Loucy (cell line): ENCODE measurements at regions not wholly inside any gene's neighbourhood (a gene's known extent, or its start where the extent isn't known, plus 50 kb on each side); places are given as distances from the start of the nearest gene placed in this dataset.
"Not testable (repeated sequence)": the region's sequence is repeated elsewhere in the genome, so short reads cannot be mapped to it uniquely, and the experiment has no call there.

Experiments used
- H2AFZ ChIP-seq: fragments of 200-600 bp; sonication (generic); 2 replicates; pipeline ENCODE4 v1.6.0; 2016; ENCODE audit warnings: antibody characterized with exemption, mild to moderate bottlenecking, low read length, moderate library complexity
- H3F3A ChIP-seq: fragments of 200-600 bp; 2 replicates; pipeline ENCODE4 v1.6.0; 2016; ENCODE audit warnings: antibody characterized with exemption, low read depth, mild to moderate bottlenecking
- H3K27me3 ChIP-seq: fragments of 200-600 bp; sonication (generic); 2 replicates; pipeline ENCODE4 v1.6.1; 2014; ENCODE audit warnings: low read length, mild to moderate bottlenecking; ENCODE audit not compliant: insufficient read depth, poor library complexity, severe bottlenecking
- H3K36me3 ChIP-seq: fragments of 200-600 bp; sonication (generic); 2 replicates; pipeline ENCODE4 v1.6.1; 2016; ENCODE audit warnings: low read length; ENCODE audit not compliant: insufficient read depth
- H3K4me1 ChIP-seq: fragments of 200-600 bp; sonication (generic); 2 replicates; pipeline ENCODE4 v1.5.1; 2014; ENCODE audit warnings: low read length, mild to moderate bottlenecking; ENCODE audit not compliant: insufficient read depth, poor library complexity, severe bottlenecking
- H3K4me2 ChIP-seq: fragments of 200-600 bp; sonication (generic); 2 replicates; pipeline ENCODE4 v1.6.0; 2014; ENCODE audit warnings: antibody characterized with exemption, low read length, low read depth, mild to moderate bottlenecking; ENCODE audit not compliant: poor library complexity, severe bottlenecking
- H3K4me3 ChIP-seq: fragments of 200-600 bp; sonication (generic); 2 replicates; pipeline ENCODE4 v1.5.1; 2014; ENCODE audit warnings: low read length, mild to moderate bottlenecking, mixed read lengths; ENCODE audit not compliant: poor library complexity, severe bottlenecking
- H3K79me2 ChIP-seq: fragments of 200-600 bp; sonication (generic); 2 replicates; pipeline ENCODE4 v1.6.1; 2014; ENCODE audit warnings: low read length; ENCODE audit not compliant: insufficient read depth
- H3K9ac ChIP-seq: fragments of 200-600 bp; sonication (generic); 2 replicates; pipeline ENCODE4 v1.6.0; 2014; ENCODE audit warnings: mild to moderate bottlenecking, low read depth, low read length, moderate library complexity; ENCODE audit not compliant: poor library complexity, severe bottlenecking
- H3K9me2 ChIP-seq: fragments of 200-600 bp; sonication (generic); replicated peaks from 2 replicates; pipeline ENCODE4 v1.6.1; 2016; ENCODE audit warnings: low read depth, low read length, mixed read lengths
- H3K9me3 ChIP-seq: fragments of 200-600 bp; sonication (generic); 2 replicates; pipeline ENCODE4 v1.6.1; 2014; ENCODE audit warnings: mild to moderate bottlenecking, antibody characterized with exemption, low read length, low read depth; ENCODE audit not compliant: insufficient read depth
- H4K20me1 ChIP-seq: fragments of 200-600 bp; sonication (generic); 2 replicates; pipeline ENCODE4 v1.6.0; 2014; ENCODE audit warnings: antibody characterized with exemption, low read length, mild to moderate bottlenecking; ENCODE audit not compliant: insufficient read depth, poor library complexity, severe bottlenecking
- CTCF ChIP-seq: fragments of 200-600 bp; sonication (generic); conservative IDR thresholded peaks from 2 replicates; pipeline ENCODE4 v1.5.1; 2014; ENCODE audit warnings: mild to moderate bottlenecking, antibody characterized with exemption, low read length
- EZH2phosphoT487 ChIP-seq: fragments of 200-600 bp; IDR thresholded peaks from 2 replicates; pipeline ENCODE4 v1.6.1; 2018; ENCODE audit warnings: antibody characterized with exemption, mild to moderate bottlenecking, moderate library complexity, borderline replicate concordance

GRCh38 chr17:62226610-62227240 is 153.6 kb upstream of the EFCAB3 start:
- not testable (repeated sequence) for H4K20me1 ChIP-seq, H3K4me1 ChIP-seq, H3F3A ChIP-seq, H3K9ac ChIP-seq, H3K79me2 ChIP-seq, H2AFZ ChIP-seq, H3K4me3 ChIP-seq, H3K27me3 ChIP-seq, H3K36me3 ChIP-seq, H3K9me2 ChIP-seq, H3K4me2 ChIP-seq, H3K9me3 ChIP-seq
- TF ChIP-seq CTCF, result peak; percentile 39

- H3K36me3 ChIP-seq, H3K4me2 ChIP-seq, H3K4me3 ChIP-seq, H3K79me2 ChIP-seq, H2AFZ ChIP-seq, H4K20me1 ChIP-seq, H3K9ac ChIP-seq, H3K9me3 ChIP-seq, H3K9me2 ChIP-seq, H3K4me1 ChIP-seq, H3K27me3 ChIP-seq, H3F3A ChIP-seq: not testable (repeated sequence)
Observed at GRCh38 chr17:62223585-62223984, 156.8 kb upstream of the EFCAB3 start.

GRCh38 chr17:62219221-62219899 is 154.3 kb upstream of the MED13 start:
- Histone ChIP-seq H4K20me1 (no peaks in the 10 kb centered on the region), H3K4me3 (no peak overlapping the region), H3K4me1 (no peaks in the 10 kb centered on the region), H3K36me3 (no peaks in the 10 kb centered on the region), H3K9me2 (no peaks in the 10 kb centered on the region), H3K4me2 (no peak overlapping the region), H3F3A (no peaks in the 10 kb centered on the region), H3K9me3 (no peaks in the 10 kb centered on the region), H3K9ac (no peak overlapping the region), H3K27me3 (no peaks in the 10 kb centered on the region), H2AFZ (peak overlapping the region; percentile 21; the same call in 1 of the 2 replicates), H3K79me2 (no peaks in the 10 kb centered on the region)
- TF ChIP-seq EZH2phosphoT487 (no peak), CTCF (no peak)

GRCh38 chr17:62216847-62217246 is 151.8 kb upstream of the MED13 start:
- no peak overlapping the region for H3K4me2 ChIP-seq
- H3K36me3 ChIP-seq, result no peaks in the 10 kb centered on the region
- no peaks in the 10 kb centered on the region for H3K4me1 ChIP-seq
- no peak overlapping the region for H3K9ac ChIP-seq
- no peaks in the 10 kb centered on the region for H3F3A ChIP-seq
- H4K20me1 ChIP-seq, result no peaks in the 10 kb centered on the region
- H3K4me3 ChIP-seq, result no peak overlapping the region
- no peaks in the 10 kb centered on the region for H3K27me3 ChIP-seq
- no peaks in the 10 kb centered on the region for H3K9me2 ChIP-seq
- no peaks in the 10 kb centered on the region for H3K79me2 ChIP-seq
- no peaks in the 10 kb centered on the region for H3K9me3 ChIP-seq
- H2AFZ ChIP-seq, result no peak overlapping the region; the same call in 1 of the 2 replicates
- no peak for TF ChIP-seq CTCF
- TF ChIP-seq EZH2phosphoT487, result no peak

GRCh38 chr17:62215891-62216290 is 150.8 kb upstream of the MED13 start:
- H2AFZ ChIP-seq, H3K27me3 ChIP-seq, H3F3A ChIP-seq, H3K36me3 ChIP-seq, H3K4me3 ChIP-seq, H3K9me2 ChIP-seq, H3K4me1 ChIP-seq, H3K9me3 ChIP-seq, H3K4me2 ChIP-seq, H3K9ac ChIP-seq, H3K79me2 ChIP-seq, H4K20me1 ChIP-seq: not testable (repeated sequence)
